MM.1S (cell line): ENCODE measurements at regions not wholly inside any gene's neighbourhood (a gene's known extent, or its start where the extent isn't known, plus 50 kb on each side); places are given as distances from the start of the nearest gene placed in this dataset.

Source experiments
- DNase-seq: peaks from one replicate; pipeline ENCODE4 v3.0.0-alpha.2; 2015
- H2AFZ ChIP-seq: fragments of 300-600 bp; sonication (generic); 2 replicates; pipeline ENCODE4 v1.6.0; 2016; ENCODE audit warnings: antibody characterized with exemption, low read length
- H3F3A ChIP-seq: fragments of 300-600 bp; sonication (generic); 2 replicates; pipeline ENCODE4 v1.6.1; 2016; ENCODE audit warnings: mild to moderate bottlenecking, antibody characterized with exemption, low read length, moderate library complexity, mixed read lengths; ENCODE audit not compliant: insufficient read depth
- H3K27ac ChIP-seq: fragments of 300-600 bp; sonication (generic); 2 replicates; pipeline ENCODE4 v1.5.1; 2016; ENCODE audit warnings: mild to moderate bottlenecking, low read length
- H3K27me3 ChIP-seq: fragments of 300-600 bp; sonication (generic); replicated peaks from 2 replicates; pipeline ENCODE4 v1.6.0; 2016; ENCODE audit warnings: low read length; ENCODE audit not compliant: insufficient read depth
- H3K36me3 ChIP-seq: fragments of 300-600 bp; sonication (generic); replicated peaks from 2 replicates; pipeline ENCODE4 v1.6.1; 2016; ENCODE audit warnings: mild to moderate bottlenecking, low read length, mixed read lengths; ENCODE audit not compliant: insufficient read depth
- H3K4me1 ChIP-seq: fragments of 300-600 bp; sonication (generic); 2 replicates; pipeline ENCODE4 v1.6.1; 2016; ENCODE audit warnings: low read length, mixed read lengths
- H3K4me2 ChIP-seq: fragments of 300-600 bp; sonication (generic); 2 replicates; pipeline ENCODE4 v1.6.0; 2016; ENCODE audit warnings: low read depth, low read length
- H3K4me3 ChIP-seq: fragments of 300-600 bp; sonication (generic); 2 replicates; pipeline ENCODE4 v1.5.1; 2016; ENCODE audit warnings: low read length, mixed read lengths
- H3K79me2 ChIP-seq: fragments of 300-600 bp; sonication (generic); 2 replicates; pipeline ENCODE4 v1.6.1; 2016; ENCODE audit warnings: mixed run types, low read length, mixed read lengths
- H3K9ac ChIP-seq: fragments of 300-600 bp; sonication (generic); 2 replicates; pipeline ENCODE4 v1.6.1; 2016; ENCODE audit warnings: low read length, mixed read lengths
- H3K9me2 ChIP-seq: fragments of 300-600 bp; sonication (generic); replicated peaks from 2 replicates; pipeline ENCODE4 v1.6.1; 2016; ENCODE audit warnings: mild to moderate bottlenecking, low read length, mixed read lengths; ENCODE audit not compliant: insufficient read depth
- H3K9me3 ChIP-seq: fragments of 300-600 bp; sonication (generic); replicated peaks from 2 replicates; pipeline ENCODE4 v1.6.1; 2016; ENCODE audit warnings: mild to moderate bottlenecking, low read length, mixed read lengths; ENCODE audit not compliant: insufficient read depth
- H4K20me1 ChIP-seq: fragments of 300-600 bp; sonication (generic); 2 replicates; pipeline ENCODE4 v1.6.1; 2016; ENCODE audit warnings: mild to moderate bottlenecking, low read length, moderate library complexity, mixed read lengths; ENCODE audit not compliant: insufficient read depth
- EZH2 ChIP-seq: fragments of 300-600 bp; sonication (generic); optimal IDR thresholded peaks from 2 replicates; pipeline ENCODE3; 2017; ENCODE audit warnings: low read depth, mild to moderate bottlenecking, antibody characterized with exemption, low read length, mixed read lengths
- EZH2phosphoT487 ChIP-seq: fragments of 300-600 bp; sonication (generic); IDR thresholded peaks from 2 replicates; pipeline ENCODE4 v1.6.1; 2018; ENCODE audit warnings: antibody characterized with exemption, low read length
- TF ChIP-seq, protein P1 (sequence below): fragments of 300-600 bp; sonication (generic); IDR thresholded peaks from 2 replicates; pipeline ENCODE4 v1.5.1; 2016; ENCODE audit warnings: antibody characterized with exemption, low read length, mixed read lengths

DNA sequence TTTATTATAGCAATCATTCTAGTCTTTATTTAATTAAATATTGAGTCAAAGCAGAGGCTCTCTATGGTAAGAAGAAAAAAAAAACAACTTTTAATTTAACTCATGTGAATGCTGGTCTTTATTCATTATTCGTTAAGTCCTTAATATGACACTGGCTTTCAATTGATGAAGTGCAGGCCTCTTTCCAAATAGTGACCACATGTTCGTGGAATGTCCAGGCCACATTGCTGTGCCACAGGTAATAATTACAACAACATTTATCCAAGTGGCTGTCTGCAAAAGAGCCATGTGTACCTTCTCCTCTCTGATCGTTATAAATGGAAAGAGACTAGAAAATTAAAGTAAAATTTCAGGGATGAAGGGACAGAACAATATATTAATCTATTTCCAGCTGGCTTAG, 220.1 kb upstream of the PABPC4L start:
- Histone ChIP-seq H3F3A (no peaks in the 10 kb centered on the region), H3K4me2 (no peak overlapping the region), H4K20me1 (no peaks in the 10 kb centered on the region), H2AFZ (no peak overlapping the region), H3K9ac (no peak overlapping the region), H3K9me2 (no peaks in the 10 kb centered on the region), H3K4me1 (no peaks in the 10 kb centered on the region), H3K79me2 (no peaks in the 10 kb centered on the region), H3K4me3 (no peak overlapping the region), H3K27me3 (no peaks in the 10 kb centered on the region), H3K27ac (no peak overlapping the region), H3K36me3 (no peaks in the 10 kb centered on the region), H3K9me3 (no peaks in the 10 kb centered on the region)
- TF ChIP-seq EZH2phosphoT487 (no peak), EZH2 (no peak)
- TF ChIP-seq, protein P1, sequence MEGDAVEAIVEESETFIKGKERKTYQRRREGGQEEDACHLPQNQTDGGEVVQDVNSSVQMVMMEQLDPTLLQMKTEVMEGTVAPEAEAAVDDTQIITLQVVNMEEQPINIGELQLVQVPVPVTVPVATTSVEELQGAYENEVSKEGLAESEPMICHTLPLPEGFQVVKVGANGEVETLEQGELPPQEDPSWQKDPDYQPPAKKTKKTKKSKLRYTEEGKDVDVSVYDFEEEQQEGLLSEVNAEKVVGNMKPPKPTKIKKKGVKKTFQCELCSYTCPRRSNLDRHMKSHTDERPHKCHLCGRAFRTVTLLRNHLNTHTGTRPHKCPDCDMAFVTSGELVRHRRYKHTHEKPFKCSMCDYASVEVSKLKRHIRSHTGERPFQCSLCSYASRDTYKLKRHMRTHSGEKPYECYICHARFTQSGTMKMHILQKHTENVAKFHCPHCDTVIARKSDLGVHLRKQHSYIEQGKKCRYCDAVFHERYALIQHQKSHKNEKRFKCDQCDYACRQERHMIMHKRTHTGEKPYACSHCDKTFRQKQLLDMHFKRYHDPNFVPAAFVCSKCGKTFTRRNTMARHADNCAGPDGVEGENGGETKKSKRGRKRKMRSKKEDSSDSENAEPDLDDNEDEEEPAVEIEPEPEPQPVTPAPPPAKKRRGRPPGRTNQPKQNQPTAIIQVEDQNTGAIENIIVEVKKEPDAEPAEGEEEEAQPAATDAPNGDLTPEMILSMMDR, result no peak
- no peak for DNase-seq

- TF ChIP-seq EZH2phosphoT487 (no peak), EZH2 (no peak)
- TF ChIP-seq, protein P1, result no peak
- H3K36me3 ChIP-seq, result no peaks in the 10 kb centered on the region
- H3K4me3 ChIP-seq, result no peak overlapping the region
- no peak overlapping the region for H3K9ac ChIP-seq
- H3K27me3 ChIP-seq, result no peaks in the 10 kb centered on the region
- no peaks in the 10 kb centered on the region for H4K20me1 ChIP-seq
- no peak overlapping the region for H3K4me2 ChIP-seq
- H3K27ac ChIP-seq, result no peak overlapping the region
- DNase-seq, result no peak
- H3K9me2 ChIP-seq, result no peaks in the 10 kb centered on the region
- no peak overlapping the region for H2AFZ ChIP-seq
- H3K9me3 ChIP-seq, result no peaks in the 10 kb centered on the region
- no peaks in the 10 kb centered on the region for H3K4me1 ChIP-seq
- H3K79me2 ChIP-seq, result no peaks in the 10 kb centered on the region
- H3F3A ChIP-seq, result no peaks in the 10 kb centered on the region
These were observed 207.3 kb upstream of the PABPC4L start for GRCh38 chr4:134408897-134409296.

- H3K4me3 ChIP-seq, result no peak overlapping the region
- no peaks in the 10 kb centered on the region for H3K36me3 ChIP-seq
- TF ChIP-seq, protein P1, result no peak
- TF ChIP-seq EZH2 (no peak), EZH2phosphoT487 (no peak)
- no peaks in the 10 kb centered on the region for H3K9me2 ChIP-seq
- H2AFZ ChIP-seq, result no peak overlapping the region
- DNase-seq, result no peak
- no peaks in the 10 kb centered on the region for H3F3A ChIP-seq
- H3K9me3 ChIP-seq, result no peaks in the 10 kb centered on the region
- no peak overlapping the region for H3K4me2 ChIP-seq
- no peaks in the 10 kb centered on the region for H3K4me1 ChIP-seq
- no peaks in the 10 kb centered on the region for H3K79me2 ChIP-seq
- H4K20me1 ChIP-seq, result no peaks in the 10 kb centered on the region
- H3K9ac ChIP-seq, result no peak overlapping the region
- H3K27ac ChIP-seq, result no peak overlapping the region
- no peaks in the 10 kb centered on the region for H3K27me3 ChIP-seq
These were observed 200.2 kb upstream of the PABPC4L start for GRCh38 chr4:134401798-134402197.
